ENCODE measurements at regions not wholly inside any gene's neighbourhood (a gene's known extent, or its start where the extent isn't known, plus 50 kb on each side); places are given as distances from the start of the nearest gene placed in this dataset.

DNA sequence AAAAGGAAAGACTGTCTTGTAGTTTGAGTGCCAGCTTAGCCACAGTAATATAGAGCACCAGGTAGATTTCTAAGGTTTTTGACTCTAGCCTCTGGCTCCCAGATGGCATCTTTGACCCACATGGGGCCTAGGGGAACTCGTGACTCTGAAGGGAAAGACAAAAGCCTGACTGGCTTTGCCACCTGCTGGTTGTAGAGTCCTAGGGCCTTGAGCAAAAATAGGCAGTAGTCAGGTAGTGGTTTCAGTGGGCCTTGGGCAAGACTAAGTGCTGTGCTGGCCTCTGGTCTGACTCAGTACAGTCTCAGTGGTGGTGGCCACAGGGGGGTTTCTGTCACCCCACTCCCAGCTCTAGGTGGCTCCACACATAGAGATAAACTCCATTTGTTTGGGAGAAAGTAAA lies 349.4 kb downstream of the FAM181B start:
- DNase-seq (ENCODE audit: low read depth, low spot score), result no peak

DNA sequence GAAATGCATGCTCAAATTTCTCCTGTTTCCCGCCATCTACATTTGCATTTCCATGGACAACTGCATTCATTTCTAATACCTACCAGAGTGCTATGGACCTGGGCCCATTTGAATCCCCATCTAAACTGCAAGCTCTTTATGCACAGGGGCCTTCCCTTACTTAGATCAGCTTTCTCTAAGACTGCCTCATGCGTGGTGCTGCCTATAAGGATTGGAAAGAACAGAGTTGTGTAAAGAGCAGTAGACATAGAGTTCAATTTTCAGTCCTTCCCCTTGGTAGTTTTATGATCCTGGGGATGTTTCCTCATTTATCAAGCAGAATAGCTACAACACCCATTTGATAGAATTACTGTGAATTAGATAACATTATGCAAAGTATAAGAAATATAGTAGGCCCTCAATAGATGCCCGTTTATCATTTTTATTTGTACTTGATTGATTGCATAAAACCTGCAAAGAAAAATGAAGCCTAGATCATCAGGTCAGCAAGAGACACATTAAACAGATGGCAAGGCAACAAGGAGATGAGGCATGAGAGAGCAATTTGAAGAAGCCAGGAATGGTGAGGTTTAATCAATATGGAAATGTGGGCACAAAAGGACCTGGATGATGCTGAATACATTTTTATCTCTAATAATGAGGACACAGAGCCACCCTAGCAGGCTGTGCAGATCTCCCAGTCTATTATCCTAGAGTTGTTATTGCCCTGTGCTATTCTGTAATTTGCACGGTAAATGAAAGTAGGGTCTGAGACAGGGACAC lies 359.7 kb downstream of the FAM181B start:
- DNase-seq (ENCODE audit: low read depth, low spot score), result no peak

DNA sequence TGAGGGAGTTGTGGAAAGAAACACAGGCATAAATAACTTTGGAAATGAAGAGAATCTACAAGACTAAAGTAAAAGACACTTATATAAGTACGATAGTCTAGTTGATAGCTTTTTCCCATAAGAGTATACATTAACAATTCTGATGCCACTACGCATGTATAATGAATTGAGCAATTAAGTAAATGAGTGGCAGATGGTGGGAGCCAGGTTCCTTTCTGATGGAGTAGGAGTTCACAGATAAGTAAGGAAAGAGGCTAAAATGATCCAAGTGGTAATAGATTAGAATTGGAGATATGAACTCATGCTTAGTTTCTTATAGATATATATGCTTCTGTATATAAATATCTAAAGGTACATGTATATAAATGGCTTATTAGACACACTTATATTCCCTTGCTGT lies 368.3 kb downstream of the FAM181B start:
- DNase-seq (ENCODE audit: low read depth, low spot score), result no peak

DNA sequence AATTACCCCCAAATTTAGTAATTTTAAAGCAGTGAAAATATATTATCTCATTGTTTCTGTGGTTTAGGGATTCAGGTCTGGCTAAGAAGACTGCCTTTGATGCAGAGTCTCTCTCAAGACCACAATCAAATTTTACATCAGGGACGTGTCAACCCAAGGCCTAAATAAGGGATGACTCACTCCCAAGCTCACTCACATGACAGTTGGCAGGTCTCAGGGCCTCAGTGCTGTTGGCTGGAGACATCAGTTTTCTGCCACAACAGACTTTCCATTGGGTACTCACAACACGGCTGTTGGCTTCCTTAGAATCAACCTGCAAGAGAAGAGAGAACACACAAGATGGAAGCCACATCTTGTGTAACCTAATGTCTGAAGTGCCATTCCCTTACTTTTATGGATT lies 377.3 kb downstream of the FAM181B start:
- no peak for DNase-seq (ENCODE audit: low read depth, low spot score)

DNA sequence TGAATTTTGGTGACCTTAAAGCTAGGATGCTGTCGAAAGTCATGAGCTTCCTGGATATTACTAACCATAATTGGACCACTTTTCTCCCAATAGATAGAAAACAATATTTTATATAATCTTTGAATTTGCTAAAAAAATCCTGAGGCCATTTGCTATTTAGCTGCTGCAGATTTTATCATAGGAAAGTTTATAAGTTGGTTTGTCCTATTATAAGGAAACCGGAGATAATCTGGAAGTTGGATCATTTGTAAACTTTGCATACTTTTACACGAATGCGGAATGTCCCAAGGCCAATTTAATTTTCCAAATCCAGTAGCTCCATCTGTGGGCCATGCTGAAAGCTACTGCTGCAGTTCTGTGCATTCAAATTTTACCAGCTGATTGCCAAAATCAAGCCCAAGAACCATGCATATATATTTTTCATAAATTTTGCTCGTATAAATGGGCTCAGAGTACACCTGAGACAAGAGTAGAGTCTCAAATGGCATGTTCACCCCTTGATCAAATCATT lies 378.3 kb downstream of the FAM181B start:
- DNase-seq (ENCODE audit: low read depth, low spot score), result no peak

DNA sequence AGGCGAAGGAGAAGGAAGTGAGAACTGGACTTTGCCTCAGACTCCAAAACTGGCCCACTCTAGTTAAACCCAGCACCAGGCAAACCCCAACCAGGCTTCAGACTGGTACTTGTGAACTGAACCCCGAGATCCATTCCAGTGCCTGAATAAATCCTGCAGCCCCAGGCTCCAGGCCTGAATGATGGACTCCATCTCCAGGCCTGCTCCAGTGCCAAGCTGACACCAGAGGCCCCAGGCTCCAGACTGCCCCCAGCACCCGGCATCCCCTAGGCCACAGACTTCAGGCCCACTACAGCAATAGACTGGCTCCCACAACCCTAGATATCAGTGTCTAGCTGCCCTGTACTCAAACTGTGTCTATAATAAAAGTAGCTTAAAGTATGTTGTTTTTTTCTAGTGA lies 406.8 kb downstream of the FAM181B start:
- DNase-seq (ENCODE audit: low read depth, low spot score), result no peak

DNA sequence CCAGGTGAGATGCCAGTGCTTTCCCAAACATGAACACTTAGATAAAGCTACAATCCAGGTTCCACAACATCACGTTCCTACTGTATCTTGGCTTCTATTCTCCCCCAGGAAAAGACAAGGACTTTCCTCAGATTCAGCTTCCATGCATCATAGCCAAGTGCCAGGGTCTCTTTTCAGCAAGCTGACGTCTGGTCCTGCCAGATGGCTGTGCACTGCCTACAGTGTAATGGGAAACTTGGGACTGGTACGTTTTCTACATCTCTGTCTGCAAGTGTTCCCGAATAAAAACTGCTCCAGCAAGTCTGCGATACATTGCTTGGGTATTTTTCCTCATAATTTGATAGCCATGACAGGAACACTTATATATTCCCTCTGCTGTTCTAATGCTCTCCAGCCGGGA lies 412.5 kb downstream of the FAM181B start:
- no peak for DNase-seq (ENCODE audit: low read depth, low spot score)

DNA sequence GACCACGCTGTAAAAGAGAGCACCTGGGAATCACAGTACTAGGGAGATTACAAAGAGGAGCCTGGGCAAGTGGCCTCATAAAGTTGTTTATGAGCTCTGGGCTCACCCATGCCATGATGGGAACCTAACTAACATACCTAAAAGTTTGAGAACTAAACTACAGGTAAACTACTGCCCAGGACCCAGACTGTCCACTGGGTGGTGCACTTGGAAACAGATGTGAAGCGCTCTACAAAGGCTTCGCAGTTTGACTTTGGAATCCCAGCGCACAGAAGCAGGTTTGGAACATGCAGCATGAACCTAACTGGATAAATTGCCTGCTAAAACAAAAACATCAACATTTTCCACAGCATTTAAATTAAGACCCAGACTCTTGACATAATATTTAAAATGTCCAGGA lies 418.6 kb downstream of the FAM181B start:
- DNase-seq (ENCODE audit: low read depth, low spot score), result no peak

DNA sequence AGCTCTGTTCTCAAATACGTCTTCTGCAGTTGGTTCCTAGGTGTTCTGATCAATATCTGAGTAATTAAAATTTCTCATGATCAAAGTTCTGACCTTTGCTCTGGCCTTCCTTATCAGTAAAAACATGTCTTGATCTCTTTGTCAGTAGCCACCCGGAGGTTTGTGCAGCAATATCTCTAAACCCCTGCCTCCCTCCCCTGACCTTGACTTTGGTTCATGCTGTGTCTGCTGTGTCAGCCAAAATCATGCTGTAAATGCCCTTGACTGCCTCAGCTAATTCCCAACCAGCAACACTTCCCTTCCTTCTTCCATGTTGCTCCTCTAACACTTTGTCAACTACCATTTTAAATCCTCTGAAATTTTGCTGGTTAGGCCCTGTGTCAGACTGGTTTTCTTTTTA lies 424.7 kb downstream of the FAM181B start:
- no peak for DNase-seq (ENCODE audit: low read depth, low spot score)

DNA sequence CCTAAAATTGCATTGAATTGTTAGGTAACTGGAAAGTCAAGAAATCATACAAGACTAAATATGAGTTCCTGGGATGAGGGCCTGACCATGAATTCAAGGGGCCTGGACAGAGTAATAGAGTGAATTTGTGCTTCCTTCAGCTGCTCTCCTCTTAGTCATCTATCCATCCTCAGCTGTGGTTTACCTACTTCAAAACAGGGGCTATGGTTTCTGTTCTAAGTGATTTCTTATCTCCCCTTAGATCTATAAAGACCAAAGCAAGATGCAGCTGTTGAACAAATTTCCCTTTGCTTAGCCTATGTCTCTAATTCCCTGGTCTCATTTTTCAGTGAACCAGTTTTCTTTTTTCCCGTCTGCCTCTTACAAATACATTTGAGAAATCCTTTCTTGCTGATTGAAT lies 428.5 kb downstream of the FAM181B start:
- DNase-seq (ENCODE audit: low read depth, low spot score), result no peak

DNA sequence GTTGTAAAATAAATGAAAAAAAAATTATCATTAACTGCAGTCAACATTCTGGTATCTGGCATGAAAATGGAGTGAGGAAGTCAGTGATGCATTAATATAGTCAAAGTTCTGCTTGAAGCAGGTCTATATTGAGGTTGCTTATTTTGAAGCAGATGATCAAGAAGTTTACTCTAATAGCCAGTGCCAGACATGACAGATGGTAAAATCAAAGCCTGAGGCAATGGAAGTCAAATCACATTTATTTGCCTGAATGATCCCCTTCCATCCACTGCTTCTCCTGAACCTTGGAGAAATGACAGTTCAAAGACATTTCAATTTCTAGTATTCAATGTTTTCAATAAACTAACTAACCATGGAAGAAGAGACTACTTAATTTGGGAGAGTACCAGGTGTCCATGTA lies 430.0 kb downstream of the FAM181B start:
- DNase-seq (ENCODE audit: low read depth, low spot score), result no peak

DNA sequence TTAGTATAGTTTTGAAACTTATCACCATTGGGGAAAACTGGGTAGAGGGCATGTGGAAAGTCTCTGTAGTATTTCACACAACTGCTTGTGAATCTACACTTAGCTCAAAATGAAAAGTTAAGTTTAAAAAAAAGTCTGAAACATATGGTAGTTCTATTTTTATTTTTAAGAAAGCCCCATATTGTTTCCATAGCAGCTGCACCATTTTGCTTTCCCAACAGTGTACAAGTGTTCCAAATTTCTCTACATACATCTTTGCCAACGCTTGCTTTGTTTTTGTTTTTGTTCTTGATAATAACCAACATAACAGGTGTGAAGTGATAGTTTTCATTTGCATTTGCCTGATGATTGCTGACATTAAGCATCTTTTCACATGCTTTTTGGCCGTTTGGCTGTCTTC lies 445.2 kb downstream of the FAM181B start:
- DNase-seq (ENCODE audit: low read depth, low spot score), result no peak

DNA sequence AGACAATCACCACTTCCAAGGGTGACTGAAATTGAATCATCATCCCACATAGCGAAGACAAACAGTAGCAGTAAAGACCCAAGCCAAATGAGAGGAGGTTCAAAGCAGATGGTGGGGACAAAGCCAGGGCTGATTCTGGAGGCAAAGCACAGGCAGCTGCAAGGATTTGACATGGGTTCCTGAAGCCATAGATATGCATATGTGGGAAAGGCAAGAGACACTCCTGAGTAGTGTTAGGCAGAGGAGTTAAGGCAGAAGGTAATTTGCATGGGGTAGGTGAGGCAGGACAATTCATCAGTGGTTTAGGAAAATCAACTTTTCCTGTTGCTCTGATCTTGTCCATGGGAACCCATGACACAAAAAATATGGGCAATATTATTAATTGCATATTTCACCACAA lies 462.8 kb downstream of the FAM181B start:
- no peak for DNase-seq (ENCODE audit: low read depth, low spot score)

DNA sequence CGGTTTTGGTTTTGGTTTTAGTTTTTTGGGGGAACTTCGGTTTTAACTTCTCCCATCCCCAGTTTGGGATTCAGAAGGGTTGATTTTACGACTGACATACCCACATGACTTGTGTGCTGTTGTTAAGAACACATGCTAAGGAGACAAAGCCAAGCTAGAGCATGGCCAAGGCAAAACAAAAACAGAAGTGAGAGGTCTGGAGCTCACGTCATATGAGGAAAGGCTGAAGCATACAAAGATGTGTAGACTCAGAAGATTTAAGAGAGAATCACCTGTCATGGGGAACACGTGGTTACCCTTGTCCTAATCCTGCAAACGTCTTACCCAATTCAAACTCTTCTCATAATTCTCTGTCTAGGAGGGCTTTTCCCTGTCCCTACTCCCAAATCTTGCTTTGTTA lies 465.0 kb downstream of the FAM181B start:
- DNase-seq (ENCODE audit: low read depth, low spot score), result no peak

DNA sequence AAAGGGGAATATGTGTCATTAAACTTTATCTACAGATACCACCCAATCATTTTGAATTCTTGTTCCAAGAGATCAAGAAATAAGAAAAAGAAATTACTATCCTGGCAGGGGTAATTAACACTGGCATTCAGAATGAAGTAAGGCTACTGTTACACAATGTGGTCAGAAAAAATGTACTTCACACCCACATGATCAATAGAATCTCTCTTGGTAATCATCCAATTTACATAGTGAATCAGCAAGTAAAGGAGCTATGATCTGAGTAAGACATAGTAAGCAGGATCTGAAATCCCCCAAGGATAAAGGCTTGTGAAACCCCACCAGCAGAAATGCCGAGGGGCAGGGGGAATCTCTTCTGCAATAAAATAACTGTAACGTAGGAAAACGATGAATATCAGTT lies 466.5 kb downstream of the FAM181B start:
- DNase-seq (ENCODE audit: low read depth, low spot score), result no peak

DNA sequence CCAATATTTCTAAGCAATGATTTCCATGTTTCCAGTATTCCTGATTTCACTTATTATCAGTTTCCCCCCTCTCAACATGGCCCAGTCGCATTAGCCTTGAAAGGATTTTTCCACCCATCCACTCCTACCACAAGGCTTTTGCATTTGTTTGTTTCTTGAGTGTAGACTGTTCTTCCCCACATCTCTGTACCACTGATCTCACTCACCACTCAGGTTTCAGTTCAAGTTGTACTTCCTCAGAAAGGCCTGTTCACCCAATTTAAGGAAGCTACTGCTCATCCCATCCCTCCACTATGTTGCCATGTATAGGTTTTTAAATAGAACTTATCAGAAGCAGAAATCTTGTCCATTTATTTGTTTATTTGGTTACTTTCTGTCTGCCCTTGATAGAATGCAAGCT lies 472.3 kb downstream of the FAM181B start:
- DNase-seq (ENCODE audit: low read depth, low spot score), result no peak

DNA sequence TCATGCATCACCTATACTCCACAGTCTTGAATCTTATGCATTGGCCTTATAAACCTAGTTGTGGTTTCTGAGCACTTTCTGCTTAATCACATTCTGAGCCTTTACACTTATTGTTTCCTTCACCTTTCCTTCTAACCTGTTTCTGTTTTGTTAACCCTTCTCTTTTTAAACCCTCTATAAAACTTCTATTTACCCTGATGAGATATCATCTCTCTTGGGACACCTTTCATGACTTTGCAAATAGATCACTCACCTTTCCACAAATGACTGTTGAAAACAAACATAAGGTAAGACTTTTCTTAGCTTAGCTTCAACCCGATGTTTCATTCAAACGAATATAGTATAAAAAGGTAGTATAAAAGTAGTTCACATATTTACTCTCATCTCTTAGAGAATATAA lies 483.6 kb downstream of the FAM181B start:
- no peak for DNase-seq (ENCODE audit: low read depth, low spot score)

DNA sequence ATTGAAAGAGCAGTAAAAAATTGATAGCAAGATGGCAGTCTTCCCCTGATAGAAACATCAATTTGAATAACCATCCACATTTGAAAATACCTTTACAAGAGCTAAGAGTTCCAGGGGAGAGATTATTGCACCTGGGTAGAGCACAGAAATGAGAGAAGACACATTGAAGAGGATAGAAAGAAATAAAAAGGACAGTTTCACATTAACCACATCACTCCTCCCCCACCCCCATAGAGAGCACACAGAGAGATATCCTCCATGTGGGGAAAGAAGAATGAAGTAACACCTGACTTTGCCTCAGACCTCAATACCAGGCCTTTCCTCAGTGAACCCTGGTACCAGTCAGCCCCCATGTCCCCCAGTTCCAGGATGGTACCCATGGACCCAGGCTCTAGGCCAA lies 486.7 kb downstream of the FAM181B start:
- DNase-seq (ENCODE audit: low read depth, low spot score), result no peak

DNA sequence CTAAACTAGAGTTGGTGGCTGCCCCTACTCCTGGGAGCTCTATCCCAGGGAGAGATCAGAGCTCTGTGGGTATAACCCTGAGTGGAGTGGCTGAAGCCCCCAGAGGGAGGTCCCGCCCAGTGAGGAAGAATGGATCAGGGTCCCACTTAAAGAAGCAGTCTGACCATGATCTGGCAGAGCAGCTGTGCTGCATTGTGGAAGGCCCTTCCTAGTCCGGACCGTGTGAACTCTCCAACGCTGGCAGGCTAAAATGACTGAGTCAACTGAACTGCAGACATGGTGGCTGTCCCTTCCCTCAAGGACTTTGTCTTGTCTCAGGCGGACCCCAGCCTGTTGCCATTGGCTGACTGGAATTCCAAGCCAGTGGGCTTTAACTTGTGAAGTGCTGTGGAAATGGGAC lies 494.2 kb downstream of the FAM181B start:
- no peak for DNase-seq (ENCODE audit: low read depth, low spot score)

DNA sequence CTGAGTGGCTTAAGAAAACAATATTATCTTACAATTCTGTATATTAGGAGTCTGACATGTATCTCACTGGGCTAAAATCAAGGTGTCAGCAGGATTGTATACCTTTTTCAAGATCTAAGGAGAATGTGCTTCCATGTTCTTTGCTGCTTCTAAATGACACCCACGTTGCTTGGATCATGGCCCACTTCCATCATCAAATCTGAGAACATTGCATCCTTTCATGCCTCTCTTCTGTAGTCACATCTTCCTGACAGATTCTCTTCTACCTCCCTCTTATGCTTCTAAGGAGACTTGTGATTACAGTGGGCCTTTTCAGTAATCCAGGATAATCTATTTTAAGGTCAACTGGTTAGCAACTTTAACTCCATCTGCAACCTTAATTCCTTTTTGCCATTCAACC lies 499.4 kb downstream of the FAM181B start:
- no peak for DNase-seq (ENCODE audit: low read depth, low spot score)

DNA sequence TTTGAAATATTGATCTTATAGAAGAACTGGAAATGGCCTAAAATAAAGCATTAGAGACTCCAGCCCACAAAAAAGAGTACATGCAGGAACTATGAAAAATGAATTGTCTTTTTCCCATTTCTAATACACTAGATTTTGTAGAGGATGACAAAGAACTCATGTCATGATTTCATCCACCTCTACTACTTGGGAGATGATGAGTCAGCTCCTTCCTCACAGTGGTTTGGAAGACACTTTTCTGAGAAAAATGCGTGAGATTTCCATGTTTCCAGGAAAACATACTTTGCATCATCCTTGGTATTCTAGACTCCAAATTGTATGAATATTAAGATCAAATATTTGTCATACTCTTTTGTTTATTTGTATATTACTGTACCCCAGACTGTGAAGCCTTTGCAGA lies 500.5 kb downstream of the FAM181B start:
- no peak for DNase-seq (ENCODE audit: low read depth, low spot score)

DNA sequence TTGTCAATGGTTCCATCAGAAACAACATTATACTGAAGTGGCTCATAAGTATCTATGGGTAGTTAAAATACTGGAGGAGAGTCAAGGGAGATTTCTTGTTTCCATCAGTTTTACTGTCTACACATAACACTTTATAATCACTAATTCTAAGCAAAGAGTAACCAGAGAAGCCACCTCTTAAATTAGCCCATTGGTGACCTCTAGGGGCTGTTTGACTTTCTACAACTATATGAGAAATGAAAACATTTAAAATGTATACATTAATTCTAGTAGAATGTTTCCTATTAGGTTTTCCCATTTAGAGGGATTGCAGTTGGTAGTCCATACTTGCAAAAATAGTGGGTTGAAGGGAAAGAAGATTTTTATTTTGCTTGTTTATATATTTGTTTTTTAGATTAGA lies 504.3 kb downstream of the FAM181B start:
- DNase-seq (ENCODE audit: low read depth, low spot score), result no peak

DNA sequence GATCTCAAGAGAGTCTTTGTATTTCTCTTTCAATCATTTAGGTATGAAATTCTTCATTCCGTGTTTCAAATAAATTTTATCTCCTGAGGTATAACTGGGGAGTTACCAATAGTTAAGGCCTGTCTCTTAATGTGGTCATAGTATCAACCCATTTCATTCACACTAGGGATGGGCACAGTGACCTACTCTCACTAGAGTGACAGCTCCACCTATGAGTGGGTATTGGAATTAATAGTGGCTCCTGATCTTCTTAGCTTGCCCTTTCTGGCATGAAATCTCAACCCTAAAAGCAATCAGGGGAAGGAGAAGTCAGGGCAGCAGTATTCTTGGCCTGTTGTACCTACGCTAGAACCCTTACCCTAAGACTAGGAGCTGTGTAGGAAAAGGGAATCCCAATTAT lies 507.7 kb downstream of the FAM181B start:
- no peak for DNase-seq (ENCODE audit: low read depth, low spot score)

DNA sequence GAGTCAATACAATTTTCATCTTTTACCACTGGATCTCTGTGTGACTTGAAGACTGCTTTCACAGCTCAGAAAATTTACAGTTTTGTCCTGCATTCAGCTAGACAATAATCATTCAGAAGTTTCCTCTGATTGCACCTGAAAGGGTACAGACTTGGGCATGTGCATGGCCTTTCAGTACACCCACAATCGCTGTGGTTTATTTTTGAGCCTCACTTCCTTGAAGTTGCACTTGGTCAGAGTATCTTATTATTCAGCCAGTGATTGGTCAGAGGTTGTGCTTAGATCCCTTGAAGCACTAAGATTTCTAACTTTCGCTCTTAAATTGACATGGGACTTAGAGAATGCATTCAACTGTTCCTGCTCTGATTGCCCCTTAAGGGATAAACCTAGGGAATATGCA lies 508.2 kb downstream of the FAM181B start:
- no peak for DNase-seq (ENCODE audit: low read depth, low spot score)
